Glutamatergic neuron (in vitro differentiated cells): ENCODE measurements at regions not wholly inside any gene's neighbourhood (a gene's known extent, or its start where the extent isn't known, plus 50 kb on each side); places are given as distances from the start of the nearest gene placed in this dataset.

Experiments used
- DNase-seq: peaks from one replicate; pipeline ENCODE4 v3.0.0; 2022
- H3K27ac Mint-ChIP-seq: one replicate; pipeline ENCODE4 v1.8.0; 2020; ENCODE audit warnings: mild to moderate bottlenecking, mixed read lengths, inconsistent platforms; ENCODE audit not compliant: unreplicated experiment
- H3K27me3 Mint-ChIP-seq: one replicate; pipeline ENCODE4 v1.8.0; 2020; ENCODE audit warnings: mild to moderate bottlenecking, moderate library complexity, mixed read lengths, inconsistent platforms; ENCODE audit not compliant: unreplicated experiment
- H3K36me3 Mint-ChIP-seq: one replicate; pipeline ENCODE4 v1.8.0; 2020; ENCODE audit warnings: mild to moderate bottlenecking, mixed read lengths, inconsistent platforms; ENCODE audit not compliant: unreplicated experiment
- H3K4me1 Mint-ChIP-seq: one replicate; pipeline ENCODE4 v1.8.0; 2020; ENCODE audit warnings: mild to moderate bottlenecking, low read depth, mixed read lengths, inconsistent platforms; ENCODE audit not compliant: unreplicated experiment
- H3K4me3 Mint-ChIP-seq: one replicate; pipeline ENCODE4 v1.8.0; 2020; ENCODE audit warnings: mild to moderate bottlenecking, mixed read lengths, inconsistent platforms; ENCODE audit not compliant: unreplicated experiment
- H3K9me3 Mint-ChIP-seq: one replicate; pipeline ENCODE4 v1.8.0; 2020; ENCODE audit warnings: mild to moderate bottlenecking, moderate library complexity, mixed read lengths, inconsistent platforms; ENCODE audit not compliant: unreplicated experiment
- CTCF ChIP-seq: fragments of 200-600 bp; sonication (generic); IDR thresholded peaks from one replicate; pipeline ENCODE4 v1.5.0; 2021; ENCODE audit not compliant: partially characterized antibody, unreplicated experiment

GRCh38 chr15:79682851-79683288 is 213.9 kb downstream of the MTHFS start:
- Mint-ChIP-seq H3K4me1 (peaks cover 6% of the 10 kb centered on the region), H3K27ac (no peak overlapping the region), H3K9me3 (peaks cover 2% of the 10 kb centered on the region), H3K27me3 (no peaks in the 10 kb centered on the region), H3K4me3 (no peak overlapping the region), H3K36me3 (no peaks in the 10 kb centered on the region)
- TF ChIP-seq CTCF, result no peak
- DNase-seq, result no peak

GRCh38 chr15:79689030-79689429 is 207.8 kb downstream of the MTHFS start:
- Mint-ChIP-seq H3K36me3 (peaks cover 8% of the 10 kb centered on the region), H3K27ac (no peak overlapping the region), H3K4me3 (no peak overlapping the region), H3K9me3 (peaks cover 4% of the 10 kb centered on the region), H3K4me1 (peaks cover 3% of the 10 kb centered on the region), H3K27me3 (no peaks in the 10 kb centered on the region)
- TF ChIP-seq CTCF, result no peak
- DNase-seq, result no peak

GRCh38 chr15:79700951-79701480 is 195.8 kb downstream of the MTHFS start:
- no peak for TF ChIP-seq CTCF
- DNase-seq, result no peak
- Mint-ChIP-seq H3K4me1 (no peaks in the 10 kb centered on the region), H3K27ac (no peak overlapping the region), H3K36me3 (no peaks in the 10 kb centered on the region), H3K27me3 (no peaks in the 10 kb centered on the region), H3K4me3 (no peak overlapping the region), H3K9me3 (no peaks in the 10 kb centered on the region)

- Mint-ChIP-seq H3K27ac (no peak overlapping the region), H3K4me3 (no peak overlapping the region), H3K4me1 (no peaks in the 10 kb centered on the region), H3K27me3 (no peaks in the 10 kb centered on the region), H3K36me3 (no peaks in the 10 kb centered on the region), H3K9me3 (no peaks in the 10 kb centered on the region)
- TF ChIP-seq CTCF, result no peak
- no peak for DNase-seq
Measured at GRCh38 chr15:79702621-79703020, 194.2 kb downstream of the MTHFS start.

GRCh38 chr15:79721256-79721655 is 175.6 kb downstream of the MTHFS start:
- Mint-ChIP-seq H3K4me3 (no peak overlapping the region), H3K36me3 (peaks cover 9% of the 10 kb centered on the region), H3K27ac (no peak overlapping the region), H3K4me1 (no peaks in the 10 kb centered on the region), H3K27me3 (peaks cover 2% of the 10 kb centered on the region), H3K9me3 (no peaks in the 10 kb centered on the region)
- no peak for DNase-seq
- TF ChIP-seq CTCF, result no peak
